ENCODE measurements at regions not wholly inside any gene's neighbourhood (a gene's known extent, or its start where the extent isn't known, plus 50 kb on each side); places are given as distances from the start of the nearest gene placed in this dataset.

GRCh38 chr17:12410717-12411116 is 255.0 kb upstream of the MYOCD start:
- Histone ChIP-seq H3K56ac (ENCODE audit: insufficient read length, low read depth, low read length) (no peak overlapping the region), H2BK15ac (ENCODE audit: low read depth, low read length) (no peak overlapping the region), H3K9ac (ENCODE audit: extremely low read depth, insufficient read length, low read length) (no peak overlapping the region), H3K14ac (ENCODE audit: insufficient read depth, low read length) (no peak overlapping the region), H4K8ac (replicated peaks; ENCODE audit: insufficient read length, low read depth, low read length) (no peak overlapping the region), H2AK5ac (ENCODE audit: insufficient read length, low read length) (no peak overlapping the region), H3K23me2 (ENCODE audit: insufficient read length, low read depth, low read length, poor library complexity, severe bottlenecking) (no peaks in the 10 kb centered on the region), H3K9me3 (ENCODE audit: control insufficient read depth, low read depth, low read length) (no peaks in the 10 kb centered on the region), H3K4me1 (ENCODE audit: insufficient read depth, low read length) (no peaks in the 10 kb centered on the region; the same call in 1 of the 2 replicates), H3K79me2 (ENCODE audit: insufficient read depth, low read length) (no peaks in the 10 kb centered on the region), H3K4ac (ENCODE audit: low read depth, low read length) (no peak overlapping the region), H3K4me2 (ENCODE audit: insufficient read depth, insufficient read length, low read length) (no peak overlapping the region), H2AFZ (ENCODE audit: low read length) (no peak overlapping the region), H4K91ac (ENCODE audit: insufficient read length, low read depth, low read length) (no peak overlapping the region), H4K20me1 (ENCODE audit: control insufficient read depth, insufficient read depth, insufficient read length) (no peaks in the 10 kb centered on the region), H2BK12ac (ENCODE audit: insufficient read length, low read depth, low read length) (no peak overlapping the region), H3K27ac (ENCODE audit: insufficient read length, low read depth, low read length) (no peak overlapping the region), H4K5ac (ENCODE audit: insufficient read length, low read depth, low read length) (no peak overlapping the region), H3K27me3 (ENCODE audit: insufficient read depth, low read length) (no peaks in the 10 kb centered on the region), H2BK120ac (ENCODE audit: low read depth, low read length, poor library complexity, severe bottlenecking) (no peak overlapping the region), H3K79me1 (ENCODE audit: insufficient read depth, low read depth, low read length, poor library complexity, severe bottlenecking) (no peaks in the 10 kb centered on the region), H2BK5ac (ENCODE audit: insufficient read length, low read length) (no peak overlapping the region), H2BK20ac (ENCODE audit: low read depth, low read length, poor library complexity, severe bottlenecking) (no peak overlapping the region), H3K18ac (ENCODE audit: insufficient read length, low read depth, low read length) (no peak overlapping the region), H3T11ph (ENCODE audit: low read length) (no peak overlapping the region), H3K23ac (ENCODE audit: insufficient read length, low read depth, low read length) (no peak overlapping the region)
- Mint-ChIP-seq H3K4me1 (peaks cover 24 to 30% of the 10 kb centered on the region in 2 experiments), H3K9me3 (no peaks in the 10 kb centered on the region; a peak in 1 of 5 replicates), H3K27me3 (ENCODE audit: low read depth) (no peaks in the 10 kb centered on the region; the same call in 1 of the 2 replicates), H3K27ac (no peak overlapping the region), H3K36me3 (ENCODE audit: insufficient read depth in 1 of 3, low read depth in 3 of 3) (peaks cover 0 to 2% (median 0%) of the 10 kb centered on the region in 3 experiments; a peak in 1 of 7 replicates), H3K4me3 (no peak overlapping the region)
- no peak for DNase-seq
- WGBS (ENCODE audit: extremely low coverage, insufficient read length, low lambda C conversion rate), result no CpG with 5 or more reads among the region's 6 CpGs
- TF ChIP-seq, protein P1, sequence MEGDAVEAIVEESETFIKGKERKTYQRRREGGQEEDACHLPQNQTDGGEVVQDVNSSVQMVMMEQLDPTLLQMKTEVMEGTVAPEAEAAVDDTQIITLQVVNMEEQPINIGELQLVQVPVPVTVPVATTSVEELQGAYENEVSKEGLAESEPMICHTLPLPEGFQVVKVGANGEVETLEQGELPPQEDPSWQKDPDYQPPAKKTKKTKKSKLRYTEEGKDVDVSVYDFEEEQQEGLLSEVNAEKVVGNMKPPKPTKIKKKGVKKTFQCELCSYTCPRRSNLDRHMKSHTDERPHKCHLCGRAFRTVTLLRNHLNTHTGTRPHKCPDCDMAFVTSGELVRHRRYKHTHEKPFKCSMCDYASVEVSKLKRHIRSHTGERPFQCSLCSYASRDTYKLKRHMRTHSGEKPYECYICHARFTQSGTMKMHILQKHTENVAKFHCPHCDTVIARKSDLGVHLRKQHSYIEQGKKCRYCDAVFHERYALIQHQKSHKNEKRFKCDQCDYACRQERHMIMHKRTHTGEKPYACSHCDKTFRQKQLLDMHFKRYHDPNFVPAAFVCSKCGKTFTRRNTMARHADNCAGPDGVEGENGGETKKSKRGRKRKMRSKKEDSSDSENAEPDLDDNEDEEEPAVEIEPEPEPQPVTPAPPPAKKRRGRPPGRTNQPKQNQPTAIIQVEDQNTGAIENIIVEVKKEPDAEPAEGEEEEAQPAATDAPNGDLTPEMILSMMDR (conservative IDR thresholded peaks at IDR 0.05), result no peak

Data from H9 (cell line).